Renal cortex interstitium (tissue), 11 donors: ENCODE measurements at regions not wholly inside any gene's neighbourhood (a gene's known extent, or its start where the extent isn't known, plus 50 kb on each side); places are given as distances from the start of the nearest gene placed in this dataset.
"Not testable (repeated sequence)": the region's sequence is repeated elsewhere in the genome, so short reads cannot be mapped to it uniquely, and the experiment has no call there.

Experiments
- DNase-seq, 11 donors: peaks; one replicate each; pipeline ENCODE4 v3.0.0-alpha.2; 2013; ENCODE audit warnings: low read depth in 9 of 11, low spot score in 4 of 11; ENCODE audit errors: extremely low read depth in 1 of 11

DNA sequence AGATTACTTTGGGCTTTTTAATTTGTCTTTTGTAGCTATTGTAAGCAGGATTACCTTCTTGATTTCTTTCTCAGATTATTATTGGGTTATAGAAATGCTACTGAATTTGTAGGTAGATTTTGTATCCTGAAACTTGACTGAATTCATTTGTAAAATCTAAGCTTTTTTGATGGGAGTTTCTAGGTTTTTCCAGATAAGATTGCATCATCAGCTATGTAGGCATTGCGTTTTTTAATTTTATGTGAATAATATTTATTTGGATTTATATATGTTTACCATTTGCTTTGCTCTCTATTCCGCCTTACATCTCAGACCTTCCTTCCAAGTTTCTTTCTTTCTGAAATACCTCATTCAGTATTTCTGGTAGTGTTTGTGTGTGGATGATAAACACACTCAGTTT, 351.7 kb upstream of the ANKRD30A start:
- no peak for DNase-seq

DNA sequence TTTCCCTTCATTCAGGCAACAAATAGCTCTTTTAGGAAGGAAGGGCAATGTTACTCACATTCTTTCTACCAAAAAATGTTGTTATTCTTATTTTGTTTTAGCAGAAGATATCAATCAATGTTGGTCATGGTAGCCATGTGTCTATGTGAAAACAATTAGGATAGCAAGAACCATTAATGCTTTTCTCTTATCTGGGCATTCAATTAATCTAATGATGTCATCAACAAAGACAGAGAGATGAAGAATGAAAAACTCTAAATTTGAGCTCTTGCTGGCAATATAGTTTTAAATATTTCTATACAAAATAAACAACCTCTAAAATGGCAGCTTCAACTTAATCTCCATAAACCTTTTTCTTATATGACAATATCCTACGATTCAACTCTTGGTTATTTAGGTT, 353.7 kb upstream of the ANKRD30A start:
- peak in 2 of 11 donors; percentile 3 to 28 for DNase-seq

DNA sequence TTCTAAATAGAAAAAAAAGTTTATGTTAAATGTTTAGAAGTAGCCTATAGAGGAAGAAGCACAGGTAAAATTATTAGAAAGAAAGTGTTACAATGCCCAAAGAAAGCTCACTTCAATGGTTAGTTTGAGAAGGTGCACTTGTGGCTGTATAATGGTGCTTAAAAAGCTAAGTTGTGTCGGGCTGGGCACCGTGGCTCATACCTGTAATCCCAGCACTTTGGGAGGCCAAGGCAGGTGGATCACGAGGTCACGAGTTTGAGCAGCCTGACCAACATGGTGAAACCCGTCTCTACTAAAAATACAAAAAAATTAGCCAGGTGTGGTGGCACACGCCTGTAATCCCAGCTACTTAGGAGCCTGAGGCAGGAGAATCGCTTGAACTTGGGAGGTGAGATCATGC, 355.7 kb upstream of the ANKRD30A start:
- not testable (repeated sequence) for DNase-seq

DNA sequence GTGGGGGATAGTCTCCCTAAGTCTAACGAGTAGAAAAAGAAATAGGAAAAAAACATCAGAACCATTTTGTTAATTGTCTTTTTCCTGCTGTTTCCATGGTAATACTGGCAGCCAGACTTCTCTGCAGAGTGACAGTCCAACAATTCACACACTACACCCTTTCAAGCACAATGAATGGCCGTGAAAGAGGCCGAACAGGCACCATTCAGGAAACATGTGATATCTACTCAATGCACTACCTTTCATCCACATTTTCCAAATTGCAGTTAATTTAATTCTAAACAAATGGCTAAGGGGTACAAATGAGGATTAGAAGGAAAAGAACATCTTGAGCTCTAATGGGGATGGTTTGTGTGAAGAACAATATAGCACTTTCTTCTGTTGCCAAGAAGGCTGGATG, 358.5 kb upstream of the ANKRD30A start:
- no peak for DNase-seq

DNA sequence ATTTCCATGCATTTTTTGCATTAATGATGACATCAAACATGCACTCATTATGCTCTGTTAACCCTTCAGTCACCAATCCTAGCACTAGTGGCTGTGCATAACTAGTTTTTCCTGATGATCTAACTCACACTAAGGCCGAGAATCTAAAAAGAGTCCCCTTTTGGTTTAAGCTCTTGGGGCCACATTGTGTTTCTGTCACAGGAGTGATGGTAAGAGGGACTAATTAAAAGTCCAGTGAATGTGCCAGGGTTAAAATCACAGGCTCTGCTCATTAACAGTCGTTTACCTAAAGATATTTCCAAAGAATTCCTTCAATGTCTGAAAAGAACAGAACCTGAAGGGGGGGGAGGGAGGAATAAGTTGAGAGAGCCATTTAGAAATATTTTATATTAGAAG, 359.0 kb upstream of the ANKRD30A start:
- no peak for DNase-seq

DNA sequence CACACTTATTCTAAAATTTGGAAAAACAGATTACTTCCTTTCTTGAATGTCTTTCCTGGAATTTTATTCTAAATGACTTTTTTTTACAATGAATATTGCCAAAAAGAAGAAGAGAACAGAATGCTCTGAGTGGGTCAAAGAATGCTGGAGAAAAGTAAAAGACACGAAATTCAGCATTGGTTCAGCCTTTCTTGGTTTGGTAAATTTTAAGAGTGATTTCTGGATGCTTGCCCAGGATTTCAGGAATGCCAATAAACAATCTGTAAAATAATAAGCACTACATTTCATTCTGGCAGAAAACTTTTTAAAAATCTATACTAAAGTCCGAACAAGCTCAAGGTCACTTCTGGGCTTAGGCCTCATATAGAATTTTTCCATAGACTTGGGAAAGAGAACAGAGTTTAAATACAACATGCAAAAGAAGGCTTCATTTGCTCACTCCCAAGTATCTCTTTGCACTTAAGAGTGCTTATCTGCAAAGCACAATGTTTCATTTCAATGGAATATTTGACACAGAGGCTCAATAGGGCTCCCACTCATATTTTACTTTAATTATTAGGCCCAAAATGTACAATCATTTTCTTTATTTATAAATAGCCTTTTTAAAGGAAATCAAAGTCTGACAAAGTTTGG, 359.5 kb upstream of the ANKRD30A start:
- DNase-seq: no peak

DNA sequence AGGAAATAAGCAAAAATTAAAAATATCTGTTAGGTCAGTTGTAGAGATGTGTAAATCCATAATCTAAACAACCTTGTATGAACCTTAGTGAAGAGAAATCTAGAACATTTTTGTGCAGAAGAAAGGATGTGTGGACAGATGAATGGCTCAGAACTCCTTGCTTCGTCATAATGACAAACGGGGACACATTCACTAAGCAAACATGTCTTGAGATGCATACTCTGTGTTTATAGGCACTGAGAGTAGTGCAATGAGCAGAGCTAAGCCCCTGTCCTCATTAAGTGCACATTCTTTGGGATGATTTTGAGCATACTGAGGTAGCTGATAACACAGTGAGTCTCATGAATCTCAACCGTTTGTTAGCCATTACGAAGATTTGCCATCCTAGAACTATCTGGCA, 360.6 kb upstream of the ANKRD30A start:
- DNase-seq: no peak

DNA sequence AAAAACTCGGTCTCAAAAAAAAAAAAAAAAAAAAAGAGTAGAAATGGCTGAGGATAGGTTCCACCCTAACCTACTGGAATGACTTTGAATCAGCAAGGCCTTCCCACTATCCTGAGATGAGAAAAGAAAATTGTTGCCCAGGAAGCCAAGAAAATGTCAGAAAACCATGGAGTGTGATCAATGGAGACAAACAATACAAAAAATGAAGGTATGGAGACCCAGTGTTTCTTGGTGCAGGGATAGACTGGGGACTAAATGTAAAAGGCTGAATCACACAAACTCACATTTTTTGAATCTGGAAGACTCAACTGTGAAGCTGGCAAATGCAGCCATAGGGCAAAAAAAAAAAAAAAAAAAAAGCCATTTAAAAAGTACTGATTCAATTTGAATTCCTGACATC, 364.3 kb upstream of the ANKRD30A start:
- no peak for DNase-seq

DNA sequence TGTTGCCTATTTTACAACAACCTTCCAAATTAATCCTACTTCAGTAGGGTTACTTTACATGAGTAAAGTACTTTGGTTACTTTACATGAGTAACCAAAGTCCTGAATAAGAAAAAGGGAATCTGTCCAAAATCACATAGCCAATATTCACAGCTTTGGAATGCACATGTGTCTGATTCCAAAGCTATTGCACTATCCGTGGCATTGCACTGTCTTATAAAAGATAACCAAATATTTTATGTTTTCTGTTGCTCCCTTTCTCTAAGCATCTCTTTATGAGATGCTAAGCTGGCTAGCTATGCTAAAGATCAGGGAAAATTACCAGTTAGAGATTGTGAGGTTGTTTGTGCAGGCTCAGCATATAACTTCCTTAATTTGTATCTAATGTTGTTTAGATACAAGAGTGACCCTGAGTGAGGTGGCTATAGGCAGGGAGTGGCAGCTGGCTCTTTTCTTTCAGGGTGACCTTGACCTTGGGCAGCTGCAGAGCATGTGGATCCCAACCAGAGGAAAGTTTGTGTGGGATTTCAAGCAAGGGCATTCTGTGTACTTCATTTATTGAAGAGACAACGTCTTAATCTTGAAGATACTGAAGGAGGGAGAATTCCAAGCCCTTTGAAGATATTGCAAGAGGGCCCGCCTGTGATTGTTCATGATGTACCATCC, 366.1 kb upstream of the ANKRD30A start:
- DNase-seq: no peak

DNA sequence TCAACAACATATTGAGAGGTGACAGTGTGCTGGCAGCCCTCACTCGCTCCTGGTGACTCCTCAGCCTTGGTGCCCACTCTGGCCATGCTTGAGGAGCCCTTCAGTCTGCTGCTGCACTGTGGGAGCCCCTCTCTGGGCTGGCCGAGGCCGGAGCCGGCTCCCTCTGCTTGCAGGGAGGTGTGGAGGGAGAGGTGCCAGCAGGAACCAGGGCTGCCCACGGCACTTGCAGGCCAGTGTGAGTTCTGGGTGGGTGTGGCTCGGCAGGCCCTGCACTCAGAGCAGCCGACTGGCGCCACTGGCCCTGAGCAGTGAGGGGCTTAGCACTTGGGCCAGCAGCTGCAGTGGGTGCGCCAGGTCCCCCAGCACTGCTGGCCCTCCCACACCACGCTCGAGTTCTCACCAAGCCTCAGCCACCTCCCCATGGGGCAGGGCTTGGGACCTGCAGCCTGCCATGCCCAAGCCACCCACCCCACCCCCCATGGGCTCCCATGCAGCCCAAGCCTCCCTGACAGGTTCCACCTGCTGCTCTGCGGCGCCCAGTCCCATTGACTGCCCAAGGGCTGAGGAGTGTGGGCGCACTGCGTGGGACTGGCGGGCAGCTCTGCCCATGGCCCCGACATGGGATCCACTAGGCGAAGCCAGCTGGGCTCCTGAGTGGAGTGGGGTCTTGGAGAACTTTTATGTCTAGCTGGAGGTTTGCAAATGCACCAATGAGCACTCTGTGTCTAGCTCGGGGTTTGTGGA, 377.1 kb upstream of the ANKRD30A start:
- DNase-seq: no peak

DNA sequence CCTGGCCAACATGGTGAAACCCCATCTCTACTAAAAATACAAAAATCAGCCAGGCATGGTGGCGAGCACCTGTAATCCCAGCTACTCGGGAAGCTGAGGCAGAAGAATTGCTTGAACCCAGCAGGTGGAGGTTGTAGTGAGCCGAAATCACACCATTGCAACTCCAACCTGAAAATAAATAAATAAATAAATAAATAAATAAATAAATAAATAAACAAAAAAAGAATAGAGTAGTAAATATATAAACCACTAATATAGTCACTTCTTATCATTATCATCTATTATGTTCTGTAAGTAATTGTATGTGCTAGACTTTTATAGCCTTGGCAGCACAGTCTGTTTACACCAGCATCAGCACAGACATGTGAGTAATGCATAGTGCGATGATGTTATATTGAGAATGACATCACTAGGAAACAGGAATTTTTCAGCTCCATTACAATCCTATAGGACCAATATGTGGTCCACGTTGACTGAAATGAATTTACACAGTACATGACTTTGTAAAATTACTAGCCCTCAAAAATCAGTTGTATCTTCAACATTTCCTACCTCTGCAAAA, 385.4 kb upstream of the ANKRD30A start:
- no peak for DNase-seq

DNA sequence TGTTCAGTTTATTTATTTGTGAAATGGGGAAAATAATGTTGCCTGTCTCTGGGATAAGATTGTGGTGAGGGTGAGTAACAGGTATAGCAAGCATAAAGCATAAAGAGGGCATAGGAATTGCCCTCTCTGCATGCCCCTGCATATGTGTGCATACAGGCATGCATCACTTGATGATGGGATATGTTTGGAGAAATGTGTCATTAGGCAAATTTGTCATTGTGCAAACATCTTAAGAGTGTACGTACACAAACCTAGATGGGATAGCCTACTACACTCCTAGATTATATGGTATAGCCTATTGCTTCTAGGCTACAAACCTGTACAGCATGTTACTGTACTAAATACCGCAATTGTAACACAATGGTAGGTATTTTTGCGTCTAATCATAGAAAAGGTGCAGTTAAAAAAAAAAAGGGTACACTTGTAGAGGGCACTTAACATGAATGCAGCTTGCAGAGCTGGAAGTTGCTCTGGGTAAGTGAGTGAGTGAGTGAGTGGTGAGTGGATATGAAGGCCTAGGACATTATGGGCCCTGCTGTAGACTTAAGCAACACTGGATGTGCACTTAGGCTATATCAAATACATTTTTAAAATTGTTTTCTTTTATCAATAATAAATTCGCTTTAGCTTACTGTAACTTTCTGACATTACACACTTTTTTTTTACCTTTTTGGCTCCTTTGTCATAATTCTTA, 386.5 kb upstream of the ANKRD30A start:
- no peak for DNase-seq

DNA sequence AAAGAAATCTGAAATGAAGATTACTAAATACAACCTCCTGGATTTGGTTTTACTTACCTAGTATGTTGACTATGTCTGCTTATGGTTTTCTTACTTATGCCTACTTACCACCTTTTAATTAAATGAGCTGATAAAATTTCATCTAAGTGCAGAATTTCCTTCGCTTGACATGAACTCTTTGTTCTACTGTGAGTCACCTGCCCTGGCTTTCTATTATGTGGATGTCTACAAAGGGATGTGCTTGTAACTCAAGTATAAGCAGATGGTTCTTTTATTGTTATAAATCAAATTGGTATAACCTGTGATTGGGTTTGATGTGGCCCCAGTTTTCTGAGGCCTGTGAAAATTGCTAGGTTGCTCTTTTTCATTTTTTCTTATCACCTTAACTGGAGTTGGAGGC, 389.1 kb upstream of the ANKRD30A start:
- no peak for DNase-seq

DNA sequence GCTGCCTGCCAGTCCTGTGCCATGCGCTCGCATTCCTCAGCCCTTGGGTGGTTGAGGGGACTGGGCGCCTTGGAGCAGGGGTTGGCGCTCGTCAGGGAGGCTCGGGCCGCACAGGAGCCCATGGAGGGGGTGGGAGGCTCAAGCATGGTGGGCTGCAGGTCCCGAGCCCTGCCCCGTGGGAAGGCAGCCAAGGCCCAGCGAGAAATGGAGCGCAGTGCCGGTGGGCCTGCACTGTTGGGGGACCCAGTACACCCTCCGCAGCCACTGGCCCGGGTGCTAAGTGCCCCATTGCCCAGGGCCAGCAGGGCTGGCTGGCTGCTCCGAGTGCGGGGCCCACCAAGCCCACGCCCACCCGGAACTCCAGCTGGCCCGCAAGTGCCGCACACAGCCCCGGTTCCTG, 390.8 kb upstream of the ANKRD30A start:
- DNase-seq: not testable (repeated sequence)

DNA sequence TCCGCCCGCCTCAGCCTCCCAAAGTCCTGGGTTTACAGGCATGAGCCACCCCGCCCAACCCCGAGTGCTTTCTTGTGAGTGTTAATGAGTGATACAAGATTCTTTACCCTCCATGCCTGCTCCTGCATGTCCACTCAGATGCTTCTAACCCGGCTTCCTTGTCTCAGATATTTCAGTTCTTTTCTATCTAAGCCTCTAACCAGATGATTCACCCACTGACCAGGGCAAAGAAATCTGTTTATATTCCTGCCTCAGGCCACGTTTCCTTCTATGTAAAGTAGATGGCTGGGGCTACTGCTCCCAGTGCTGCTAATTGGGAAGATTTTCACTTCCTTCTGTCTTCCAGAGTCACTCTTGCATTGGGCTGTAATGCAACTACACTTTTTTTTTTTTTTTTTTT, 395.1 kb upstream of the ANKRD30A start:
- DNase-seq: no peak

DNA sequence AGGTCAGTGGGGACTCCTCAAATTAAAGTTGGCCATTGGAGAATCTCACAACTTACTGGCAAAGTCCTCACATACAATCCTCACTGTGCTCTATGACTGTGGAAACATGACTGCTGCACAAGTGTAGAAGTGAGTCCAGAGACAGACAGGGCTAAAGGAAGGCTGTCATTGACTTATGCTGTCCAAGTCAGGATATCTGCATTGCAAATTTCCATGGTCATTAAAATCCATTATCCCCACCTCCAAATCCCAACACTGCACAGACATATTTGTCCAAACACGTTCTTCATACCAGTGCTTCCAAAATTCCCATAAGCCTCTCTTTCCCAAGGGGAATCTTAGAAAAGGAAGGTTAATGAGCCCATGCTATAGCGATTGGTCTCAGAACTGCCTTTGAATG, 396.8 kb upstream of the ANKRD30A start:
- DNase-seq: no peak

DNA sequence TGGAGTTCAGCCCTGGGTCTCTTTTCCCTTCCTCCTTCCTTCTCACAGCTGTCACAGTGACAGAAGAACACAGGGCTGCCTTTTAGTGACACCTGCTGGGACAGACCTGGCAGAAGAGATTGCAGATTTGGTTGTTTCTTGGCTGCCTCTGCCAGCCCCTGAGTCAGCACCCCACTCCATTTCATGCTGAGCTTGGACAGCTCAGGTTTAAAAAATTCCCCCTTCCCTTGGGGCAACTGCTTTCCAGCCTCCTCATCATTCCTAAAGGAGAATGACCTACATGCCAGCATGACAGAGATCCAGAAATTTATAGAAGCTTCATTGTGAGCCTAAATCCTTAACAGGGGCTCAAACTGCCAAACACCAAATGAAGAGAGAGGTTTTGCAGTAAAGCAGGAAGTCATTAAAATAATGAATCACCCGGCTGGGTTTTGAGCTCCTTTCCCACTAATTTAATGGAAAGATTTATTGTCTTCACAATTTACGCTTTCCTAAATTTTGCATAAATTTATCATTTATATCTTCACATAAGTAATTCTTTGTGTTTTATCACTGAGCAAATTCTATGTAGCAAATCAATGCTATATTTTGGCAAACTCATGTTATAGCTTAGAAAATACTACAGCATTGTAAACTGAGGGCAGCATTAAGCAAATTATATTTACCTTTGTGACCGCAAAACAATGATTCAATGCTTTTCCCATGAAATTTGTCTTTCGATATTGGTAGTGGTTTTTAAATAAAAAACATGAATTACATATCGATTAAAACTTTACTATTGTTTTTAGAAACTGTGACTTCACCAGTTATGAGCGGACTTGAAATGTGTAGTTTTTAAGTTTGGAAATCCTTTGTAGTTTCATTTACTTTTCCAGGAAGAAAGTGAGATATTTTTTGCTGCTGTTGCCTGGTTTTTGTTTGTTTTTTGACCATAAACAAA, 399.5 kb upstream of the ANKRD30A start:
- DNase-seq: peak in 7 of 11 donors; percentile 15 to 37 (median 25)

DNA sequence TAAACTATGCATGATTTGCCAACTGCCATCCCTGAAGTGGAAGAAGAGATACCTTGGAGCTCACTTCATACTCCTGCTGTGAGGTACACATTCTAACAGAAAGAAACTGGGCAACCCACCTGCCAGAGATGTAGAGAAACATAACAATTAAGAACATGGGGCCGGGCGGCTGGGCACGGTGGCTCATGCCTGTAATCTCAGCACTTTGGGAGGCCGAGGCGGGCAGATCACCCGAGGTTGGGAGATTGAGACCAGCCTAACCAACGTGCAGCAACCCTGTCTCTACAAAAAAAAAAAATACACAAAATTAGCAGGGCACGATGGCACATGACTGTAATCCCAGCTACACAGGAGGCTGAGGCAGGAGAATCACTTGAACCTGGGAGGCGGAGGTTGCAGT, 402.6 kb upstream of the ANKRD30A start:
- no peak for DNase-seq

DNA sequence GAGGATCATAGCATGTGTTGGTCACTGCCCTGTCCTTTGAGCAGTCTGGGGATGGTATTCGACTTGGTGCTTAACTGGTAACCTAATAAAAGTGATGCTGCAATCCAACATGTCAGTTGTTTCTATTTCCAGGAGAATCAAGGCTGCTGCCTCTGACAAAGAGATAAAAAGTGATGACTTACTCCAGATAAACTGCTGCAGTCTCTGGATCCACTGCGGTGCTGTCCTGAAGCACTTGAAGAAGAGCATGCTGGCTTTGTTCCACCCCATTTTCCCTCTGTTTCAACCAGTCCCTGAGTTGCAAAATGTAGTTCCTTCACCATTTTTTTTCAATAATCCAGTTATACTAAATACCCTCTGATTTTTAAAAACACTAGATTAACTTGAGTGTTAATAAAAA, 403.5 kb upstream of the ANKRD30A start:
- no peak for DNase-seq
